ENCODE measurements at regions not wholly inside any gene's neighbourhood (a gene's known extent, or its start where the extent isn't known, plus 50 kb on each side); places are given as distances from the start of the nearest gene placed in this dataset.

DNA sequence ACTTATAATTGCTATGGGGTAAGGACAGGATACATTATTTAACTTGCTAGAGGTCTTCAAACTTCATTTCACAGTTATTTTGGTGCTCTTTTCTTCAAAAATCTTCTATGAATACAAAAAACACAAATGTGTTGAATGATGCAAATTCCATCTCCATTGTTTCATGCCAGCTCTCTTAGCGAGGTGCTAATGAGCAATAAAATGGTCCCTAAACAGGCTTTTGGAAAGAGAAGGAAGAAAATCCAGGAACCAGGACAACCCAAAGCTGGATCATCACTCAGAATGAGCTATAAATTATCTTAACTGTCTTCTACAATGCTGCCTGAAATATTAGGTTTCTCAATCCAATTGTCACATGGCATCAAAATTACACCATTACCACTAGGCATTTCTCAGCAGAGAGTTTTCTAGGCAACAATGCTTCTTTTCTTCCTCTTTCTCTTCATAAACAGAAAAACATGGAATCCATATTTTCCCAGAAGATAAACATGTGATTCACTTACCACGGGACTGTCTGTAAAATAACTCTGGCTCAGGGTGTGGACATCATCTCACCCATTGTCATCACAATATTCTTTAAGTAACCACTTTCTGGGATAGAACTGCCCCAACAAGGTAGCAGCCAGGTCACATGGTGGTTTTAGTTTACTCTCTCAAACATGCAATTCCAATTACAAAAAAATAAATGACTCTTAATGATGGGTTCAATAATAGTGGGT is 249.4 kb downstream of the NPR3 start:
- Histone ChIP-seq H3K9me3 (no peaks in the 10 kb centered on the region), H3K4me3 (ENCODE audit: low read depth, low read length) (no peak overlapping the region), H3K27me3 (no peaks in the 10 kb centered on the region), H3K36me3 (no peaks in the 10 kb centered on the region), H3K4me1 (no peaks in the 10 kb centered on the region)
- DNase-seq = no peak
- TF ChIP-seq CTCF (IDR thresholded peaks at IDR 0.05; ENCODE audit: low read depth, low read length) = no peak

DNA sequence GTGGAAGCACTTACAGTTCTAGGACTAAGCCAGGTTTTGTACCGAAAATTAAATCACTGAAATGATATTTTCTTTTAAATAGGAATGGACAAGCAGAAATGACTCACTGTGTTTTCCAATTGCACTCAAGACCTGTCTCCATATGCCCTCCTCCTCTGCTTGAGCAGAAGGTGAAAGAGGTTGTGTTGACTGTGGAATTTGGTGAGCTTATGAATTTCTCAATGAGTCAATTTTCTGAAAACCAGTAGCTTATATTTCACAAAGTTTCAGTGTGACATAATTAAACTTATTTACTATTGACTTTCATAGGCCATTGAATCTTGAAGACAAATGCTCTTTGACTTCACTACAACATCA is 249.9 kb downstream of the NPR3 start:
- Histone ChIP-seq H3K36me3 (no peaks in the 10 kb centered on the region), H3K27me3 (no peaks in the 10 kb centered on the region), H3K9me3 (no peaks in the 10 kb centered on the region), H3K4me3 (ENCODE audit: low read depth, low read length) (no peak overlapping the region), H3K4me1 (no peaks in the 10 kb centered on the region)
- no peak for DNase-seq
- no peak for TF ChIP-seq CTCF (IDR thresholded peaks at IDR 0.05; ENCODE audit: low read depth, low read length)

- H3K36me3 ChIP-seq = no peaks in the 10 kb centered on the region
- H3K27me3 ChIP-seq = no peaks in the 10 kb centered on the region
- H3K4me3 ChIP-seq (ENCODE audit: low read depth, low read length) = no peak overlapping the region
- H3K9me3 ChIP-seq = no peaks in the 10 kb centered on the region
- no peak for TF ChIP-seq CTCF (IDR thresholded peaks at IDR 0.05; ENCODE audit: low read depth, low read length)
- H3K4me1 ChIP-seq = no peaks in the 10 kb centered on the region
- DNase-seq = no peak
Measured at GRCh38 chr5:32964261-32964660, 253.1 kb downstream of the NPR3 start.

DNA sequence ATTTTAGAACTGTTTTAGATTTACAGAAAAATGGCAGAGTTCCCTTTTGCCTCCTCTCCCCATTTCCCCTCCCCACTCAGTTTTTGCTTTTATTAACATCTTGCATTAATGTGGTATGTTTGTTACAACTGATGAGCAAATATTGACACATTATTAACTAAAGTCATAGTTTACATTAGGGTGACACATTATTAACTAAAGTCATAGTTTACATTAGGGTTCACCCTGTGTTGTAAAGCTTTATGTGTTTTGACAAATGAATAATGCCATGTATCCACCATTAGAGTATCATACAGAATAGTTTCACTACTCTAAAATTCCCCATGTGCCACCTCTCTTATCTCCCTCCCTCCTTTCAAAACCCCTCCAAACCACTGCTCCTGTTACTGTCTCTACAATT is 262.5 kb downstream of the NPR3 start:
- Histone ChIP-seq H3K27me3 (no peaks in the 10 kb centered on the region), H3K4me3 (ENCODE audit: low read depth, low read length) (no peak overlapping the region), H3K9me3 (no peaks in the 10 kb centered on the region), H3K36me3 (no peaks in the 10 kb centered on the region), H3K4me1 (no peaks in the 10 kb centered on the region)
- TF ChIP-seq CTCF (IDR thresholded peaks at IDR 0.05; ENCODE audit: low read depth, low read length) = no peak
- no peak for DNase-seq

- no peaks in the 10 kb centered on the region for H3K36me3 ChIP-seq
- no peak overlapping the region for H3K4me3 ChIP-seq (ENCODE audit: low read depth, low read length)
- H3K9me3 ChIP-seq = no peaks in the 10 kb centered on the region
- TF ChIP-seq CTCF (IDR thresholded peaks at IDR 0.05; ENCODE audit: low read depth, low read length) = no peak
- no peak for DNase-seq
- H3K4me1 ChIP-seq = no peaks in the 10 kb centered on the region
- no peaks in the 10 kb centered on the region for H3K27me3 ChIP-seq
Measured at GRCh38 chr5:32975656-32976375, 264.7 kb downstream of the NPR3 start.

DNA sequence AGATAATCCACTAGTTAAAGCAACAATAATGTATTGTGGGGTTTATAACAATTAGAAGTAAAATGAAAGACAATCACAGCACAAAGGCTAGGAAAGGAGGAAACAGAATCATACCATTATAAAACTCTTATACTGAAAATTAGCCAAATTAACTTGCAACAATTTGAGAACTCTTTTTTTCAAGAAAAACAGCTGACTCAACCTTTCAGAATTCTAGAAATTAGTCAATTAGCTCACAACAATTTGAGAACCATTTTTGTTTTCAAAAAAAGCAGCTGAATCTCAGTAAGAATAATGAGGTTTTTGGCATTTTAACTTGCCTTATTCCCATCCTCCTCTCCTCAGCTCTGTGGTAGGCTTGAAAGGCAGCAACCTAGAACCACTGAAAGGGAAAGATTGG is 269.9 kb downstream of the NPR3 start:
- H3K4me3 ChIP-seq (ENCODE audit: low read depth, low read length) = no peak overlapping the region
- no peaks in the 10 kb centered on the region for H3K9me3 ChIP-seq
- no peak for DNase-seq
- no peak for TF ChIP-seq CTCF (IDR thresholded peaks at IDR 0.05; ENCODE audit: low read depth, low read length)
- H3K4me1 ChIP-seq = no peaks in the 10 kb centered on the region
- H3K36me3 ChIP-seq = no peaks in the 10 kb centered on the region
- H3K27me3 ChIP-seq = no peaks in the 10 kb centered on the region
